NCI-H345 treated with DMSO at 0.1 percent for 48 hours (cell line): ENCODE measurements at regions not wholly inside any gene's neighbourhood (a gene's known extent, or its start where the extent isn't known, plus 50 kb on each side); places are given as distances from the start of the nearest gene placed in this dataset.

Experiments used
- DNase-seq: peaks from one replicate; lab custom pipeline; 2025; ENCODE audit not compliant: unreplicated experiment; lab: John Stamatoyannopoulos, UW

DNA sequence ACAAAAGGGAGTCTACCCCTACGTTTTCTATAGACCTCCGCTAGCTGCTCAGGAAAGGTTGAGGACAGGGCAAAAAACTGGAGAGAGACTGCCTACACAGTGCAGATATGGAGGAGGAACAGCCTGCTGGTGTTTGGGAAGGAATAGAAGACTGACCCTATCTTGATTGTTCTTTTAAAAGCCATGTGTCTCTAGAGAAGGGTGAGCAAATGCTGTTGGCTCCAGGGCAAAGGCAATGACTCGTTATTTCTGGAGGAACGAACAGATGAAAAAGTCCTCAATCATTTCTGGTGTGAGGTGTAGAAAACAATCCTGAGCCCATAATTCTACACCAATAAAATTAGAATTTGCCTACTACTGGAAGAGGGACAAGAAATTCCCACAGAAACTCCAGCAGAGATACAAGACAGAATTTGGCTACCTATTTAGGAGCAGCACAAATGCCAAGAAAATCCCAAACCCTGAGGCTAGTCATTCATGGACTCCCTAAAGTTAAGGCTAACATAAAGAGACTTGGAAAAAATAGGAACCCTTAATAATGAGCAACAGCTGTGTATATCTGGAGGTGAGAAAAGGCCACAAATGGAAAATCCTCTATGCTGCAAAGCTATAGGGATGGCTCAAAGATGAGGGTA, 1206.3 kb upstream of the CNTN5 start:
- no peak for DNase-seq

DNA sequence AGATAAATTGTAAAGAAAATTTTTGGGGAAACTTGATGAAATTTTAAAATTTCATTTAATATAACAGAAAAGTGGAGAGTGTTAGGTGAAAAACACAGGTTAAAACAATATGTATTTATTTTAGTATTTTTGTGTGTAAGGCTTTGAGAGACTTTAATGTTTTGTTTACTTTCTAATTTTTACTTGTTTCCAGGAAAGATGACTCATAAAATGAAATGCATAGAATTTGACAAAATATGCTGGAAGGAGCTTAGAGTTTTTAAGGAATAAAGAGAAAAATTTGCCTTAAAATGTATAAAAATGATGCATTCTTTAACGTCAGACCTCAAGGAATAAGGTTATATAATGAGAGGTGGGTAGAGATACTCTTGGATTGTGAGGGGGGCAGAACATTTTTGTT, 1205.1 kb upstream of the CNTN5 start:
- no peak for DNase-seq

DNA sequence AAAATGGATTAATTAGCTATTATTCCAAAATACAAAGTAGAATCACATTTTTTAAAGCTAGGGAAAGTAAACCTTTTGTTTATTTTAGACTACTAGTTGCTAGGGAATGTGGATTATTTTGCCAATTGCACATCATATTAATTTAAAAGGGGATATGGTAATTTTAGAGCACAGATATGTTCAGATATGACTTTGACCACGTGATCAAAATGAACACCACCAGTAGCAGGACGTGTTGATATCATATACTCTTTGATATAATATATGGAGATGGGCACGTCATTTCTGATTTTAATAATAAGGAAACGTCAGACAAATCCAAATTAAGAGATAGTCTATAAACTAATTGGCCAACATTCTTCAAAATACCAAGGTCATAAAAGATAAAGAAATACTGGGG, 1188.3 kb upstream of the CNTN5 start:
- DNase-seq, result no peak

DNA sequence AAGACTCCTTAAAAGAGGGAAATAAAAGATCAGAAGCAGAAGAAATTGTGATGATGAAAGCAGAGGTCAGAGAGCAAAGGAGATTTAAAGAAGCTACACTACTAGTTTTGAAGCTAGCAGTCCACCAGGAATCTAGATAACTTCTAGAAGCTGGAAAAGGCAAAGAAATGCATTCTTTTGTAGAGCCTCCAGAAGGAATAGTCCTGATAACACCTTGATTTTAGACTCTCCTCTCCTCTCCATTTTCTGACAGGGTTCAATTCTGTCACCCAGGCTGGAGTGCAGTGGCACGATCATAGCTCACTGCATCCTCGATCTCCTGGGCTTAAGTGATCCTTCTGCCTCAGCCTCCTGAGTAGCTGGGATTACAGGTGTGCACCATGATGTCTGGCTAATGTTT, 1187.3 kb upstream of the CNTN5 start:
- DNase-seq, result no peak

DNA sequence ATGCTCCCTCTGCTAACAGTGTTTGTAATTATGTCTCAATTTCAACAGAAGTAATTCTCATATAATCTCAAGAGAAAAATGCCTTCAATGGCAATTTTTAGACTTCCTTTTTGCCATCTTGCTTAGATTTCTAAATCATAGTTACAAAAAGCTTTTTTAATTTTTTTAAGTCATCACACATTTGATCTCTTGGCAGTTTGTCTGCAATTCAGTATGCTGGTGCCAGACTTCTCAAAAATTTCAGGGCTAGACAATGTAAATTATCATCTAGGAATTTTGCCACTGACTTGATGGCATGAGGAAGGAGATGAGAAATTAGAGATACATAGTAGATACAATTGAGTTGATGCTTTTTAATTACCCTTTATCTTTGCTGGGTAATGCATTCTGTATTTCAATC, 1176.7 kb upstream of the CNTN5 start:
- no peak for DNase-seq

DNA sequence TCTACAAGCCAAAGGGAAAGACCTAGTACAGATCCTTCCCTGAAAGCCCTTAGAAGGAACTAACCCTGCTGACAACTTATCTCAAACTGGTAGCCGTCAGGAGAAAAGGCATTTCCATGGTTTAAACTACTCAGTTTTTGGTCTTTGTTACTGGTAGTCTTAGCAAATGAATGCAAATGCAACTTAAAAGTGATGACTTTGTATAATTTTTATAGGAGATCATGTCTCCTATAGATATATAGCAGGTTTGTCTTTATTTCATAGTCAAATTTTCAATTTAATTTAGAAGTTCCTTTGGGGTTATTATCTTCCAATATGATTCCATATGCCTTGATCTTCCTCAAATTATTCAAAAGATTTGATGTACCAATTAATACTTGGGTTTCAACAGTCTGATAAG, 1173.0 kb upstream of the CNTN5 start:
- DNase-seq, result no peak

DNA sequence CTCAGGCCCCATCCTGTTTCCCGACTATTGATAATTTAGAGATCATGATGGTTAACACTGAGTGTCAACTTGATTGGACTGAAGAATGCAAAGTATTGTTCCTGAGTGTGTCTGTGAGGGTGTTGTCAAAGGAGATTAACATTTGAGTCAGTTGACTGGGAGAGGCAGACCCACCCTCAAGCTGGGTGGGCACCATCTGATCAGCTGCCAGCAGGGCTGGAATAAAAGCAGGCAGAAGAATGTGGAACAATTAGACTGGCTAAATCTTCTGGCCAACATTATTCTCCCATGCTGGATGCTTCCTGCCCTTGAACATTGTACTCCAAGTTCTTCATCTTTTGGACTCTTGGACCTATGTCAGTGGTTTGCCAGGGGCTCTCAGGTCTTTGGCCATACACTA, 1170.0 kb upstream of the CNTN5 start:
- DNase-seq, result no peak

DNA sequence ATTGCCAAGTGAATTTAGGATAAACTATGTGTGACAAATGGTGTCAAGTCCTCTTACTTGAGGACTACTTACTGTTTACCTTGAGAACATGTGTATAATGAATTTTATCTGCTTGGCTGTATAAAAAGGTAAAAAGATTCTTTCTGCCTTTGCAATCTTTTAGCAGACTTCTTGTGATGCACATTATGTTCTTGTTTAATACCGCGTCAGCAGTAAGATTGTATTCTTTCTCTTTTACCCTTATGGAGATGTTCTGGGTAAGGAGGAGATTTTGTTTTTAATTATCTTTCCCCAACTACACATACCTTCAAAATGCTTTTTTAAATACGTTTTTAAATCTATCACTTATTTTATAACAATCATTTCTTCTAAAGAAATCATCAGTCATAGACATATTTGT, 1166.4 kb upstream of the CNTN5 start:
- DNase-seq, result no peak

DNA sequence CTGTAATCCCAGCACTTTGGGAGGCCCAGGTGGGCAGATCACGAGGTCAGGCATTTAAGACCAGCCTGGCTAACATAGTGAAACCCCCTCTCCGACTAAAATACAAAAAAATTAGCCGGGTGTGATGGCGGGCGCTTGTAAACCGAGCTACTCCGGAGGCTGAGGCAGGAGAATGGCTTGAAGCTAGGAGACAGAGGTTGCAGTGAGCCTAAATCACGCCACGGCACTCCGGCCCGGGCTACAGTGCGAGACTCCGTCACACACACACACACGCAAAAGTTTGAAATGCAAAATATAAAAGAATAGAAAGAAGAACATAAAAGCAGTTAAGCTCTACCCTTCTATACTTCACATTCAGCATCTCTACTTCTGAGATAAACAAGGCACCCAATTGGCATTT, 1165.9 kb upstream of the CNTN5 start:
- DNase-seq, result no peak

DNA sequence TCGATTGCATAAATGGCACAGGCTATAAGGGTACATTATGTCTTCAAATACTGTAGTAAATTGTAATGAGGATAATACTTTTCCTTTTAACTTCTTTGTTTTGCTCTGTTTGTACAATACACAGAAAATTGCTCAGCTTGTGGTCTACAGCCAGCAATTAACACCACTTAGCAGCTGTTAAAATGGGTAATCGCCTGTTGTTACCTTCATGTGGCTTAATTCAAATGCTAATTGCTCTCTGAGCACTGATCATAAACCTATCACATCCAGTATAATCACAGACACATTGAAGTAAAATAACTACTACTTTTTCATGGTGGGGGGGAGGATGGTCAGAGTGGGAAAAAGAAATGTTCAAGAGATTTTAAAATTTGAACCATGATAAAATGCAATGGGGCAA, 1164.1 kb upstream of the CNTN5 start:
- no peak for DNase-seq

DNA sequence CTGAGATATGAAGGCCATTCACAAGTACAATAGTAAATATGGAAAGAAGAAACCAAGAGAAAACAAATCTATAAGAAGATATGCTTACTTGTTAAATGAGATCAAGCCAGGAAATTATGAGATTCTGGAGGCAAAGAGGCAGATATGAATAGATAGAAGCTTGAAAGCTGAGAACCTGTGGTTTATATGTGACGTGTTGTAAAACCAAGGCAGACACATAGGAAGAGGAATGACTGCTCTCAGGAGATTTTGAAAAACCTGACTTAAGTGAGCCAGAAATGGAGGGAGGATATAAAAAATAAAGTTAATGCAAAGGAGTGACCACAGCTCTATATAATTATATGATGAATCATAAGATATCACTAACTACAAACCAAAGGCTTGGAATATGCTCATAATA, 1160.5 kb upstream of the CNTN5 start:
- DNase-seq, result no peak

DNA sequence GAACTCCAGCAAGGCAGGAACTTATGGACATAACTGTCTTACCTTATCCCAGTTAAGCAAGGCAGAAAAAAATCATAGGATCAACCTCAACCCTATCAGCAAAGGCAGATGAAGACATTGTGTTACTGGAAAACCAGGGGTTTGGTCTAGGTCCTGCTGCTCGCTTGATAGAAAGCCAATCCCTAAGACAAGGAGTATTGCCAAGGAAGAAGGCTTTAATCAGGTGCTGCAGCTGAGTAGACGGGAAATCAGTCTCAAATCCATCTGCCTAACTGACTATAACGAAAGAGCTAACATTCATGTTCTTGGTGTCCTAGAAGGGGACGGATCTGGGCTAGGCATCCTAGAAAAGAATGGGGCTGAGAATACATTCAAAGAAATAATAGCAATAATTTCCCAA, 1158.7 kb upstream of the CNTN5 start:
- DNase-seq, result no peak

DNA sequence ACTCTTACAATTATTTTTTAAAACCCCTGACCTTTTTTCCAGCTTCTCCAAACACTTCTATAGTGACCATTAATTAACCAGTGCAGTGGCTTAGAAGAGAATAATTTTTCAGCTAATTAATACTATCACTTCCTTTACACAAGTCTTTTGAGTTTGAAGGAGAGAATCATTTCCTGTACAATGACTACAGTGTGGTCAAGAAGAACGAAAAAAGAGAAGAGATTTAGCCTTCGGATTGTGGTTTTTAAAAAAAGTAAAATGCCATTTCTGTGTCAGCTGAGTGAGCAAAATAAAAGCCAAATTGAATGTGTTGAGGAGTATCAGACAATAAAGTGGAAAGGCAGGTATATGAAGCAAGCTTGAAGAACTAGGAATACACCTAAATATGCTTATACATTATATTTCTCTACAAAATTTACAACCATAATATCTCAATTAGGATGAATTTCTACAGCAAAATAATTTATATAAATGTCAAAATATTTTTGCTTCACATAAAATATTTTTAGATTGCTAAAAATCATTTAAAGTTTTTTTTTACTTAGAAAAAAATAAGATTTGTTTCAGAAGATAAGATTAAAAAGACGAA, 1155.2 kb upstream of the CNTN5 start:
- no peak for DNase-seq

DNA sequence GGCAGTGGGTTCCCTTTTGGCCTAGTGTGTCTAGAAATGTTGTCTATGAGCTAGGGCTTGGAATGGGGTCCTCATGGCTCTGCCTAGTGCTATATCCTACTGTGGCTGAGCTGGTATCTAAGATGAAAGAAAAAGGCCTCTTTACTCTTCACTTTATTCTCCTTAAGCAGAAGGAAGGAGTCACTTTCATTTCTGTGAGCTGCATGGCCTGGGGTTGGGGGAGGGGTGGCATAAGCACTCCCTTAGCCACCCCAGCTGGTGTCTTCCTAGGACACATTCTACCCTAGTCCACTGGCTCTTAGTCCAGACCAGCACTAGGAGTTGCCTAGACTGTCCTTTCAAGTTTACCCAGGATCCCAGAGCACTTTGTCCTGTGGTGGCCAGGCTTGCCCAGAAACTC, 1148.9 kb upstream of the CNTN5 start:
- DNase-seq, result no peak

DNA sequence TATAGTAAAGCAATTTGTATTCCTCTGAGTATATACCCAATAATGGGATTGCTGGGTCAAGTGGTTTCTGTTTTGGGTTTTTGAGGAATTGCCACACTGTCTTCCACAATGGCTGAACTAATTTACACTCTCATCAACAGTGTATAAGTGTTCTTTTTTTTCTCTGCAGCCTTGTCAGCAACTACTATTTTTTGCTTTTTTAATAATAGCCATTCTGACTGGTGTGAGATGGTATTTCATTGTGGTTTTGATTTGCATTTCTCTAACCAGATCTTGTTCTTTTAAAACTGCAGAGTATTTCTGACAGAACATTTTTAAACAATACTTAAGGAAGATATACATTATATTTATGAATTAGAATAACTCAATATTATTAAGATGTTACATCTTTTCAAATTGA, 1140.5 kb upstream of the CNTN5 start:
- DNase-seq, result no peak

DNA sequence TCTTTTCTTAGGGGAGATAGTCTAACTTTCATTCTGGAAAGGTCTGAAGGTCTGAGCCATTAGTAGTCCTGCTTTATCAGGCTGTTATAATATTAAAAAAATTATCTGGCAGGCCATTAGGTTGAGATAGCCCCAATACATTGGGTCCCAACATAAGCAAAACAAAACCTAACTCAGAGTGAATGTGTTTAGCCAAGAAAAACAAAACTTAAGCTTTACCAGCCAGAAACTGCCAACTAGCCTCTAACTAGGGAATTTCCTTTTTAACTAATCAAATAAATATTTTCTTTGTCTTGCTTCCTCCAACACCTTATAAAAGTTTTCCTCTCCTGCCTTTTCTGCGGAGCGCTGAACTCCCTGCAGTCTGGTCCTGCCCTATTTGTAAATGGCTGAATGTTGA, 1137.7 kb upstream of the CNTN5 start:
- DNase-seq, result no peak

DNA sequence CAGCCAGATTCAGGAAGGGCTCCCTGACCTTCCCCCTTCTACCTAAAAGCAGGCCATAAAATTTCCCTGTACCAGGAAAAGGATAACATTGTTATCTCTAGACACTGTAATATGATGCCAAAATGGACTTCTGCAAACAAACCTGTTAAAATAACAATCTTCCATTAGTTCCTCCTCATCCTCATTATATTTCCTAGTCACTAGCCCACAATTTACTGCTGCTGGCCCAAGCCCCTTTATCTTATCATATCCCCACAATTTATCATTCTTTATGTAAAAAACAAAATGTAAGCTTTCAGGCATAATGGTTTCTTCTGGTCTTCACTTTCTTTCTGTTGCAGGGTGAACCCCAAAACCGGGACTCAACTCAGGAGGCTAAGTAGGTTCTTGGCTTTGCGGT, 1132.1 kb upstream of the CNTN5 start:
- DNase-seq, result no peak

DNA sequence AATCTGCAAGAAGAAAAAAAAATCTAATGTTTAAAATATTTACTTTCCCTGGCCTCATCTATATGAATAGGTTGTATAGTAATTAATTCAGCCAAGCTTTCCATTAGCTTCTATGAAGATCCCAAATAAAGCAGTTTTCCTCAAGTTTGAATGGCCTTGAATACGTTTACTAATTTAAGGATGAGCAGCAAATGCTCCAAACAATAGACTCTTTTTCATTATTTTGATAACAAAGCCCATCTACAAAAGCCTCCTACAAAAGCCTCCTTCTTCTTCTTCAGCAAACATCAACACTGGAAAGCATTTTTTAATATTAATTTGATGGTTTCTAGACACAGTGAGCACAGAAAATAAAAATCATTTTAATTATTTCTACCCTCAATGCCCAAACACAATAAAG, 1130.3 kb upstream of the CNTN5 start:
- no peak for DNase-seq

DNA sequence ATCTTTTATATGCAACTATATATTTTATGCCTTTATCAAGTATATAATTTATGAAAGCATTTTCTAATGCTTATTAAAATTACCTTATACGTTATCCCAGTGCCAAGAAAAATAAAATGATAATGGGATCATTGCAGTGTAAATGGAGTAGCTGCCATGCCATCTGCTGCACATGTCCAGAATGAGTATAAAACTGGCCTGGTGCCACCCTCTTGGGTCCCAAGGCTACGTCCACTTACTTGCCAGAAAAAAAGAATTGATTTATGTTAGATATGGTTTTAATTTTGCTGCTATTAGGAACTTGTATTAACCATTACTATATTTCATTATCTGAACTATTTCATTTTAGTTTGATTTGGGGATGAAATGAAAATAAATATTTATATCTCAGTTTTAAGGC, 1127.1 kb upstream of the CNTN5 start:
- DNase-seq, result no peak

DNA sequence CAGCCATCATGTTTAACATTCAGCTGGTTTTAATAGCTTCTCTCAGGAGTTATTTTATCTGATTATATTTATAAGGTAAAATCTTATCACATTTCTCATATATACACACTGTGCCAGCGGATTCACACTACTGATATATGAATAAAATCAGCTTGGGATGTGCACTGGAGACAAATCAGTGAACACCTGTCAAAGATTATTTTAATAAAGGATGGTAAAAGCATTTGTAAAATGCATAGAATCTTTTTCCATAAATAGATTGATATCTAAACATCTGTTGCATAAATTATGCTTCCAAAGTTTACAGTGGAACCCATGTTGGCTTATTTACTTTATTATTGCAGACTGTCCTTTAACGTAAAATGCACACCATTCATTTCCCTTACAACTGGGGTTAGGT, 1125.8 kb upstream of the CNTN5 start:
- DNase-seq, result no peak

DNA sequence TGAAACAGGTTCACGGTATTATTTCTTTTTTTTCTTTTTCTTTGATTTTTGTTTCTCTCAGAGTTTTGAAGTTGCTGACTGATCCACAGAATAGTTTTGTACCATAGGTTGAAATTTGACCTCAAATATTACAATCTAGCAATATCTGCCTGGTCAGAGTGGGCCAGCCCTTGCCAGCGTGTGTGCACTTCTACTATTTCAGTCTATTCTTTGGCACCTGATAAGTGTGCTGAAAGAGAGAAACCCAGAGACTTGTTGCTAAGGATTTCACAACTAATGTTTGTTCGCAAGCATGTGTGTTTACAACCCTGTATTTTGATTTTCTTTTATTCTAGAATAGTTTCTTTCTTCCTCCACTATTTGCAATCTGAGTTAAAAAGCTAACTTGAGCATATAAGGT, 1125.2 kb upstream of the CNTN5 start:
- DNase-seq, result no peak

DNA sequence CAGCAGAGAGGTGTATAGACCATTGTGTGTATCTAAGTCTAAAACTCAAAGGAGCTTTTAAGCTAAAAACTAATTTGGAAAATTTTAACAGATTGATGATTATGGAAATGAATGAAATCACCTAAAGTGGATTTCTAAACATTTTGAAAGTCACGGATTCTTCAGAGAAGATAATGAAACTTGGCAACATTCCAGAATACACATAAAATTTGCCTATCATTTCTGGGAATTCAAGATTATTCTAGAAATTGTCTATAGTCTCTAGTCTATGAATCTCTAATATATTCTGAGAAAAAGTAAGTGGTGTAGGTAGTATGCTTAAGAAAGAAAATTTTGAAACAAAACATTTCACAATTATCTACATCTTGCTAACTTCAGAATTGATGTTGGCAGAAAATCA, 1117.9 kb upstream of the CNTN5 start:
- DNase-seq, result no peak

DNA sequence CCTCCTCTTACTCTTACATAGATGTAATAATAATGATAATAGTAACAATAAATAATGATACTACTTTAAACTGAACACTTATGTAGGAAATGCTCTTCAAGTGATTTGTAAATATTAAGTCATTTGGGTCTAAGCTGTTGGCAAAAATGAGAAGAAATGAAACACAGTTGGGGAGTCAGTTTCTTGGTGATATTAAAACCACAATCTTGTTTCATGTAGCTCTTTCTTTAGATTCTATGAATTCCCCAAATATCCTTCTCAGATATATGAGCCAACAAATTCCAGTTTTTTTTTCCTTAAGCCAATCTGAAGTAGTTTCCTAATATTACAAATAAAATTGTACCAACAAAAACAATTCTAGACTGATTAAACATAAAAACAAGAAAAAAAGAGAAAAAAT, 1115.6 kb upstream of the CNTN5 start:
- DNase-seq, result no peak

DNA sequence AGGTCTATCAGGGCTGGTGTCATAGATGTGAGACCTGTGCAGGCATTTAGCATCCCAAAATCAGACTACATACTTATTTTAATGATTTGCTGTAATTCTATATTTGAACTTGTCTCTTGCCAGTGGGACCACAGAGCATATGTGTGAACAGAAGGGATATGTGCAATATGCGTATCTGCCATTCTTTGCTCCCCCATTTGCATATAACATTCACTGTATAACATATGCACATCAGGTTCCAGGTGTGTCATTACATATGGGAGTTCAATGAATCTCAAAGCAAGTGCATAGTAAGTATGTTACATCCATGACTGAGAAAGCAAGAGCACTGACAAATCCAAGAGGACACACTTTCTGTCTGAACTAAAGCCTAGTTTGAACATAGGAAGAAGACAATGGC, 1115.1 kb upstream of the CNTN5 start:
- DNase-seq, result no peak
